Ovary (tissue), 7 donors: ENCODE measurements at regions not wholly inside any gene's neighbourhood (a gene's known extent, or its start where the extent isn't known, plus 50 kb on each side); places are given as distances from the start of the nearest gene placed in this dataset.

Experiments
- DNase-seq, 5 donors: peaks; one replicate each; pipeline ENCODE4 v3.0.0-alpha.2; 2019 to 2020
- H3K27ac ChIP-seq, 2 donors: fragments of 200-600 bp; one replicate each; pipeline versions ENCODE4 v1.5.1 to v1.8.0; 2019 to 2022
- H3K27me3 ChIP-seq: fragments of 200-600 bp; one replicate; pipeline ENCODE4 v1.8.0; 2022
- H3K36me3 ChIP-seq: fragments of 200-600 bp; sonication (generic); one replicate; pipeline ENCODE4 v1.5.1; 2019
- H3K4me1 ChIP-seq: one replicate; pipeline ENCODE4 v1.8.1; 2013; ENCODE audit warnings: mild to moderate bottlenecking, moderate library complexity; ENCODE audit not compliant: insufficient read depth
- H3K4me3 ChIP-seq: fragments of 200-600 bp; sonication (generic); one replicate; pipeline ENCODE4 v1.5.1; 2017
- H3K9me3 ChIP-seq, 2 donors: fragments of 200-600 bp in 1 of 2; sonication (generic) in 1 of 2; one replicate each; pipeline versions ENCODE4 v1.5.1 to v1.8.1; 2013 to 2019; ENCODE audit warnings: mild to moderate bottlenecking in 1 of 2, moderate library complexity in 1 of 2
- EP300 ChIP-seq: sonication (generic); formaldehyde crosslinking; IDR thresholded peaks from one replicate; pipeline ENCODE4 v1.6.1; 2017; ENCODE audit warnings: antibody characterized with exemption
- POLR2A ChIP-seq: fragments of 450-650 bp; IDR thresholded peaks from one replicate; pipeline ENCODE4 v1.6.1; 2017; ENCODE audit warnings: antibody characterized with exemption, mild to moderate bottlenecking, moderate library complexity
- WGBS, 3 donors: extraction: QIAGEN DNeasy Blood & Tissue Kit in 1 of 3; methylation state at CpG; one replicate each; pipeline versions ENCODE4 v1.1.5 to v1.1.7; 2013 to 2017; 5-methylcytosine and 5-hydroxymethylcytosine counted together
- intact Hi-C, 4 donors: fragments of 100-400 bp; cut with DNase I; formaldehyde crosslinking; loops; one replicate each; pipeline versions ENCODE4 v1.11.0 to v1.15.1; 2022 to 2023
- TF ChIP-seq, protein P1 (sequence below), 3 donors: fragments of 450-650 bp in 2 of 3; fragments of 200-600 bp in 1 of 3; IDR thresholded peaks; one replicate each; pipeline versions ENCODE4 v1.5.1 to v1.8.0; 2016 to 2022; ENCODE audit warnings: antibody characterized with exemption in 3 of 3, mild to moderate bottlenecking in 1 of 3
- donor health status: DM: no; HTN: no; CAD: no; lungs with moderate emphysema.
- donor health status: DM: no; HTN: no; CAD: no.
- donor health status: Bipolar disorder and iron deficiency.
- donor health status: DM: no; HTN: no; CAD: no.
- donor health status: DM: yes; HTN: yes; CAD: no.

DNA sequence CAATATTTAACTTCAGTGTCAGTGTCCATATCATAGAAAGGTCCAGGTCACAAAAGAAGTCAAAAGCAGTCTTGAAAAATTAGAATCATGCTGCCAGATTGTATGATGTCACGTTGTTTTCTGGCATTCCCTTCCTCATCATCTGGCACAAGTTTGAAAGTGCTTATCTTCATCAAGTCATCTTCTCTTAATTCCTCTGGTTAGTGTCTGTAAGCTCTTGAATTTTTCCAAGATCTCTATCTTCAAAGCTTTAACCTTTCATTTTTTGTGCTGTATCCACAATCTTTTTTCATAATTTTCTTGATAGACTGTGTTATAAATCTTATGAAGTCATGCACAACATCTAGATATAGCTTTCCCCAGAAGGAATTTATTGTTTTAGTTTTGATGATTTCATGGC, 682.7 kb upstream of the AADAT start:
- TF ChIP-seq POLR2A, result no peak
- DNase-seq, result no peak
- H3K9me3 ChIP-seq, result no peaks in the 10 kb centered on the region
- no peaks in the 10 kb centered on the region for H3K27me3 ChIP-seq
- H3K27ac ChIP-seq, result no peak overlapping the region
- WGBS, 3 donors, result 72 to 78% (median 72%) methylated on average over 1 of the region's 1 CpG
- intact Hi-C loops, result no loop called here
- no peak overlapping the region for H3K4me3 ChIP-seq
- no peaks in the 10 kb centered on the region for H3K36me3 ChIP-seq
- no peaks in the 10 kb centered on the region for H3K4me1 ChIP-seq

- DNase-seq, result no peak
- Histone ChIP-seq H3K27ac (no peak overlapping the region), H3K4me3 (no peak overlapping the region), H3K9me3 (no peaks in the 10 kb centered on the region), H3K27me3 (no peaks in the 10 kb centered on the region), H3K36me3 (no peaks in the 10 kb centered on the region), H3K4me1 (no peaks in the 10 kb centered on the region)
- WGBS, 3 donors, result 73 to 90% (median 83%) methylated on average over 2 of the region's 2 CpGs
- TF ChIP-seq EP300 (no peak), POLR2A (no peak)
- TF ChIP-seq, protein P1, sequence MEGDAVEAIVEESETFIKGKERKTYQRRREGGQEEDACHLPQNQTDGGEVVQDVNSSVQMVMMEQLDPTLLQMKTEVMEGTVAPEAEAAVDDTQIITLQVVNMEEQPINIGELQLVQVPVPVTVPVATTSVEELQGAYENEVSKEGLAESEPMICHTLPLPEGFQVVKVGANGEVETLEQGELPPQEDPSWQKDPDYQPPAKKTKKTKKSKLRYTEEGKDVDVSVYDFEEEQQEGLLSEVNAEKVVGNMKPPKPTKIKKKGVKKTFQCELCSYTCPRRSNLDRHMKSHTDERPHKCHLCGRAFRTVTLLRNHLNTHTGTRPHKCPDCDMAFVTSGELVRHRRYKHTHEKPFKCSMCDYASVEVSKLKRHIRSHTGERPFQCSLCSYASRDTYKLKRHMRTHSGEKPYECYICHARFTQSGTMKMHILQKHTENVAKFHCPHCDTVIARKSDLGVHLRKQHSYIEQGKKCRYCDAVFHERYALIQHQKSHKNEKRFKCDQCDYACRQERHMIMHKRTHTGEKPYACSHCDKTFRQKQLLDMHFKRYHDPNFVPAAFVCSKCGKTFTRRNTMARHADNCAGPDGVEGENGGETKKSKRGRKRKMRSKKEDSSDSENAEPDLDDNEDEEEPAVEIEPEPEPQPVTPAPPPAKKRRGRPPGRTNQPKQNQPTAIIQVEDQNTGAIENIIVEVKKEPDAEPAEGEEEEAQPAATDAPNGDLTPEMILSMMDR (IDR thresholded peaks at IDR 0.05), result no peak
- intact Hi-C loops, result no loop called here
These were observed 680.9 kb upstream of the AADAT start for GRCh38 chr4:170770664-170771063.

- Histone ChIP-seq H3K9me3 (no peaks in the 10 kb centered on the region), H3K4me1 (no peaks in the 10 kb centered on the region), H3K27ac (no peak overlapping the region), H3K27me3 (no peaks in the 10 kb centered on the region), H3K36me3 (no peaks in the 10 kb centered on the region), H3K4me3 (no peak overlapping the region)
- 88 to 93% (median 93%) methylated on average over 1 of the region's 1 CpG for WGBS, 3 donors
- DNase-seq, result no peak
- TF ChIP-seq EP300 (no peak), POLR2A (no peak)
- TF ChIP-seq, protein P1 (IDR thresholded peaks at IDR 0.05), result no peak
- intact Hi-C loops, result no loop called here
These were observed 680.1 kb upstream of the AADAT start for GRCh38 chr4:170769862-170770261.

GRCh38 chr4:170758988-170759387, 669.2 kb upstream of the AADAT start:
- no peaks in the 10 kb centered on the region for H3K36me3 ChIP-seq
- no peaks in the 10 kb centered on the region for H3K4me1 ChIP-seq
- H3K9me3 ChIP-seq, result no peaks in the 10 kb centered on the region
- TF ChIP-seq EP300 (no peak), POLR2A (no peak)
- TF ChIP-seq, protein P1 (IDR thresholded peaks at IDR 0.05), result no peak
- intact Hi-C loops, result no loop called here
- no peak overlapping the region for H3K4me3 ChIP-seq
- no peak for DNase-seq
- 93 to 97% (median 96%) methylated on average over 4 of the region's 4 CpGs for WGBS, 3 donors
- H3K27ac ChIP-seq, result no peak overlapping the region
- H3K27me3 ChIP-seq, result no peaks in the 10 kb centered on the region

- 60 to 82% (median 80%) methylated on average over 5 of the region's 5 CpGs for WGBS, 3 donors
These were observed 660.8 kb upstream of the AADAT start for GRCh38 chr4:170750519-170750918.

More at GRCh38 chr4:170750519-170750918, 660.8 kb upstream of the AADAT start:
- Histone ChIP-seq H3K9me3 (no peaks in the 10 kb centered on the region), H3K4me3 (no peak overlapping the region), H3K36me3 (no peaks in the 10 kb centered on the region), H3K27ac (no peak overlapping the region), H3K27me3 (no peaks in the 10 kb centered on the region), H3K4me1 (no peaks in the 10 kb centered on the region)
- intact Hi-C loops, result no loop called here
- no peak for TF ChIP-seq POLR2A
- TF ChIP-seq EP300, result no peak
- TF ChIP-seq, protein P1 (IDR thresholded peaks at IDR 0.05), result no peak
- DNase-seq, result no peak
